ENCODE measurements at regions not wholly inside any gene's neighbourhood (a gene's known extent, or its start where the extent isn't known, plus 50 kb on each side); places are given as distances from the start of the nearest gene placed in this dataset.

GRCh38 chr7:22001345-22002004 lies 55.8 kb upstream of the CDCA7L start:
- peak; percentile 56 for DNase-seq

GRCh38 chr7:21999896-22000295 lies 54.2 kb upstream of the CDCA7L start:
- DNase-seq = no peak

GRCh38 chr7:21996641-21997040 lies 50.9 kb upstream of the CDCA7L start:
- DNase-seq = no peak

All from NCI-H2081 treated with DMSO at 0.1 percent for 48 hours (cell line).